Activated CD4-positive, alpha-beta memory T cell treated with anti-CD3 and anti-CD28 coated beads for 36 hours (primary cell): ENCODE measurements at regions not wholly inside any gene's neighbourhood (a gene's known extent, or its start where the extent isn't known, plus 50 kb on each side); places are given as distances from the start of the nearest gene placed in this dataset.

ENCODE experiments used
- CTCF ChIA-PET: fragments of 350-600 bp; sonication (Branson Sonifier 250); formaldehyde crosslinking; loops from one replicate; lab custom pipeline; 2021; ENCODE audit warnings: antibody characterized with exemption, inconsistent platforms; lab: Charles Lee
- POLR2A ChIA-PET: fragments of 350-600 bp; sonication (Branson Sonifier 250); formaldehyde crosslinking; loops from one replicate; lab custom pipeline; 2021; ENCODE audit warnings: antibody characterized with exemption; lab: Charles Lee
- DNase-seq: peaks from one replicate; pipeline ENCODE4 v3.0.0-alpha.2; 2020
- H3K27ac Mint-ChIP-seq: one replicate; pipeline ENCODE4 v1.8.0; 2021; ENCODE audit warnings: mixed read lengths
- H3K27me3 Mint-ChIP-seq: one replicate; pipeline ENCODE4 v1.8.0; 2021; ENCODE audit warnings: mixed read lengths
- H3K36me3 Mint-ChIP-seq: one replicate; pipeline ENCODE4 v1.8.0; 2021; ENCODE audit warnings: mixed read lengths
- H3K4me1 Mint-ChIP-seq: one replicate; pipeline ENCODE4 v1.8.0; 2021; ENCODE audit warnings: low read depth, mixed read lengths
- H3K4me3 Mint-ChIP-seq: one replicate; pipeline ENCODE4 v1.8.0; 2021; ENCODE audit warnings: mild to moderate bottlenecking, mixed read lengths
- H3K9me3 Mint-ChIP-seq: one replicate; pipeline ENCODE4 v1.8.0; 2021; ENCODE audit warnings: mixed read lengths
- intact Hi-C: fragments of 100-400 bp; cut with micrococcal nuclease; formaldehyde crosslinking; loops from one replicate; pipeline ENCODE4 v1.15.1; 2023

DNA sequence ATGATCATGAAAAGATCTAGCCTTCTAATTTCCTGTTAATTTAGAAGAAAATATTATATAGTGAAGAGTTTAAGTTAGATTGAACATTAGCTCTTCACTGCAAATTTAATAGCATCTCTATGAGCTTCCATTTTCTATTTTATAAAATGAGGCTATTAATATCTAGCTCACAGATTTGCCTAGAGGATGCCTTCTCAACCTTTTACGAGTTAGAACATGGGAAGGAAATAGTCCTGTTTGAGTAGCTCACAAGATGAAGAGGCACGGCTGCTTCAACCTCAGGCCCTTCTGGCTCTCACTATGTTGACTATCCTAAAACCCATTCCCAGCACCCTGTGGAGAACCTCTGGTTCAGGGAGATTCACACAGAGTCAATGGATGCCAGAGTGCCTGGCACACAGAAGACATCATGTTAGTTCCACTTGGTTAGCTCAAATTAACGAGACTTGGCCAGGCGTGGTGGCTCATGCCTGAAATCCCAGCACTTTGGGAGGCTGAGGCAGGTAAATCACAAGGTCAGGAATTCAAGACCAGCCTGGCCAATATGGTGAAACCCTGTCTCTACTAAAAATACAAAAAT is 97.9 kb upstream of the GUCY1A1 start:
- Mint-ChIP-seq H3K4me1 (no peaks in the 10 kb centered on the region), H3K27me3 (peaks cover 3% of the 10 kb centered on the region), H3K4me3 (no peak overlapping the region), H3K27ac (no peak overlapping the region), H3K36me3 (no peaks in the 10 kb centered on the region), H3K9me3 (no peaks in the 10 kb centered on the region)
- no peak for DNase-seq
- CTCF ChIA-PET = no interaction called here
- POLR2A ChIA-PET = no interaction called here
- intact Hi-C loops = no loop called here

DNA sequence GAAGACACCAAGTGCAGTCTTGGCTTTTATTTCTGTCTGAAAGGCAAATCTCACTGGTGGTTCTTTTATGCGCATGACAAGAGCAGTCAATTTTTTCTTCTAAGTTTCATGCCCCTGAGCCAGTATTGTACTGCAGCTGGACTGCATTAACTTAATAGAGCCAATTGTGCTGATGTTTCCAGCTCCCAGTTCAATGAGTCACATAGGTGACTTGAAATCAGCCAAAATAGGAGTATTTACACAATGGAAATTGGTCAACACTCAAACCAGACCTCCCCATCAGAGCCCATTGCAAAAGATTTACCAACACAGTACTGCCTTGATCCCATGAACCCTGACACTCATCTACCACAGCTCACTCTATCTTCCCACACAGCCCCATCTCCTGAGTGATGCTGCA is 100.3 kb upstream of the GUCY1A1 start:
- intact Hi-C loops = no loop called here
- POLR2A ChIA-PET = no interaction called here
- H3K4me1 Mint-ChIP-seq = no peaks in the 10 kb centered on the region
- peaks cover 1% of the 10 kb centered on the region for H3K27me3 Mint-ChIP-seq
- H3K4me3 Mint-ChIP-seq = no peak overlapping the region
- DNase-seq = no peak
- CTCF ChIA-PET = no interaction called here
- H3K36me3 Mint-ChIP-seq = no peaks in the 10 kb centered on the region
- no peaks in the 10 kb centered on the region for H3K9me3 Mint-ChIP-seq
- no peak overlapping the region for H3K27ac Mint-ChIP-seq

DNA sequence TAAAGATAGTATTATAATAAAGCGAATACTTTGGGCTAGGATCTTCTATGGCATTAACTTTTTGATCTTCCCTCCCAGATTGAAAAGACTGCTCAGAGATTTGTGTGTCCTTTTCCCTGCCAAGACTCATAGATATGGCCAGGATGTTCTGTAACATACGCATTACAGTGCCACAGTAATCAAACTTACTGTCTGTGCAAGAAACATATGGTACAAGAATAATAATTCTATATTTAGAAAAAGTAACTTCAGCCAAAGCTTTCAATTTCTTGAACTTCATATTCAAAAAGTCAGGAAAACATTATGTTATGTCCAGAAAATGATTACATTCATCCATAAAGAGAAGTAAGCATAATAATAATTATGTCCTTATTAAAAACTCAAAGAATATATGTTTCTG is 100.9 kb upstream of the GUCY1A1 start:
- ChIA-PET POLR2A (no interaction called here), CTCF (no interaction called here)
- intact Hi-C loops = no loop called here
- no peaks in the 10 kb centered on the region for H3K36me3 Mint-ChIP-seq
- peaks cover 1% of the 10 kb centered on the region for H3K27me3 Mint-ChIP-seq
- no peak overlapping the region for H3K4me3 Mint-ChIP-seq
- no peaks in the 10 kb centered on the region for H3K4me1 Mint-ChIP-seq
- no peak for DNase-seq
- H3K9me3 Mint-ChIP-seq = no peaks in the 10 kb centered on the region
- H3K27ac Mint-ChIP-seq = no peak overlapping the region

DNA sequence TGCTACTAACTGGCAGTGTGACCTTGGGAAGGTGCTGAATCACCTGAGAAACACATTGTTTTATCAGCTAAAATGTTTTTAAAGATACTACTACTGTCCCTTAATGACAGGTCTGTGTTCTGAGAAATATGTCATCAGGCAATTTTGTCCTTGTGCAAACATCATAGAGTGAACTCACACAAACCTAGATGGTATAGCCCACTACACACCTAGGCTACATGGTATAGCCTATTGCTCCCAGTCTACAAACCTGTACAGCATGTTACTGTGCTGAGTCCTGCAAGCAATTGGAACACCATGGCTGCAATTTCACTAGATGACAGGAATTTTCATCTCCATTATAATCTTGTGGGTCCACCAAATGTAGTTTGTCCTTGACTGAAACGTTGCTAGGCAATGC is 101.3 kb upstream of the GUCY1A1 start:
- ChIA-PET CTCF (no interaction called here), POLR2A (no interaction called here)
- Mint-ChIP-seq H3K27me3 (peaks cover 1% of the 10 kb centered on the region), H3K27ac (no peak overlapping the region), H3K9me3 (no peaks in the 10 kb centered on the region), H3K36me3 (no peaks in the 10 kb centered on the region), H3K4me3 (no peak overlapping the region), H3K4me1 (no peaks in the 10 kb centered on the region)
- intact Hi-C loops = no loop called here
- DNase-seq = no peak

DNA sequence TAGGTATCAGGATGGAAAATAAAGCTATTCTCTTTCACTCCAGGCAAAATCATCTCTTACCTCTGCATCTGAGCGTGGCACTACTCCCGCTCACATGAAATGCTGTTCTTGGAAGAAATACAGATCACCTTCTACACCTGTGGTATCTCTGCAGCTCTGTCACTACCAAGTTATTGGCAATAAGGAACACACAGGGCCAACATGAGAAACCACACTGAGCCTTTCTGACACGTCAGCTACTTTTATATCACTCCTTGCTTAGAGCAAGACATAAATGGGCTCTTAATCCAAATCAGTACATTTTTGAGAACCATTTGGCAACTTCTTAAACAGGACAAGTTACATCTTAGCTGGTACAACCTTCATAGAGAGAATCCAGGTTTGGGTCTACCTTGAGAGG is 101.8 kb upstream of the GUCY1A1 start:
- no peaks in the 10 kb centered on the region for H3K4me1 Mint-ChIP-seq
- intact Hi-C loops = no loop called here
- ChIA-PET POLR2A (no interaction called here), CTCF (no interaction called here)
- peaks cover 1% of the 10 kb centered on the region for H3K27me3 Mint-ChIP-seq
- no peaks in the 10 kb centered on the region for H3K36me3 Mint-ChIP-seq
- no peak overlapping the region for H3K4me3 Mint-ChIP-seq
- no peaks in the 10 kb centered on the region for H3K9me3 Mint-ChIP-seq
- no peak overlapping the region for H3K27ac Mint-ChIP-seq
- DNase-seq = no peak

DNA sequence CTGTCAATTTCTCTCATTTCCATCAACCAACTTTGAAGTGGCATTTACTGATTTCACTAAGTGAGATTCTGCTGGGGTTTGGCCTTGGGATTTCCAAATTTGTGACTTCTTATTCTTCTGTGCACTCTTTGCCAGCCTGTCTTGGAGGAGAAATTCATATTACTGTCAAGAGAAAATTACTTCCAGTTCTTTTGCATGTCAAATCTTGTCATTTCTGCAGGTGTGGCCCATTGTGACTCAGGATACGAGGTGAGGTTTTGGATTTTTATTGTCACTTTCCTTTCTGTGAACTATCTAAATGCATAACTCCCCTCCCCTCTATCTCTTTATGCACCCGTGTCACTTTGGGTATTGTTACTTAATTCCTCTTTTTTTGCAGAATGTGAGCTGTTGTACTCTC is 102.6 kb upstream of the GUCY1A1 start:
- Mint-ChIP-seq H3K4me3 (no peak overlapping the region), H3K4me1 (no peaks in the 10 kb centered on the region), H3K27me3 (no peaks in the 10 kb centered on the region), H3K36me3 (no peaks in the 10 kb centered on the region), H3K9me3 (no peaks in the 10 kb centered on the region), H3K27ac (no peak overlapping the region)
- POLR2A ChIA-PET = no interaction called here
- CTCF ChIA-PET = no interaction called here
- intact Hi-C loops = no loop called here
- DNase-seq = no peak

DNA sequence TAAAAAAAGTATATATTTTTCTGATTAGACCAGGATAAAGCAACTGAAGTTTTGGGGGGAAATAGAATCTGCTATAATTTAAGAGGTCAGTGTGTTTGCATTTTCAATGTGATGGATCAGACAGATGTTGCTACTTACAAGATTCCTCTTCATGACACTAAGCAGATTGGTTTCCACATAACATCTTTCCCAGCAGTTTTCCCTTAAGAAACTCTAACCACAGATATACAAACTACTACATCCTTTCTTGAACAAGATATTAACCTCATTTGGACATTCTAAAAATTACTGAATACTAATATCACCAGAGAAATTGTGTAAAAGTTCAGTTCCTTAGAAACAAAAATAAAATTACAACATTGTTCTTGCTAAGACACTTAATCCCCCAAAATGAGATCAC is 106.7 kb upstream of the GUCY1A1 start:
- Mint-ChIP-seq H3K27me3 (no peaks in the 10 kb centered on the region), H3K9me3 (peaks cover 4% of the 10 kb centered on the region), H3K27ac (no peak overlapping the region), H3K4me3 (no peak overlapping the region), H3K36me3 (no peaks in the 10 kb centered on the region), H3K4me1 (no peaks in the 10 kb centered on the region)
- ChIA-PET POLR2A (no interaction called here), CTCF (no interaction called here)
- no peak for DNase-seq
- intact Hi-C loops = no loop called here

DNA sequence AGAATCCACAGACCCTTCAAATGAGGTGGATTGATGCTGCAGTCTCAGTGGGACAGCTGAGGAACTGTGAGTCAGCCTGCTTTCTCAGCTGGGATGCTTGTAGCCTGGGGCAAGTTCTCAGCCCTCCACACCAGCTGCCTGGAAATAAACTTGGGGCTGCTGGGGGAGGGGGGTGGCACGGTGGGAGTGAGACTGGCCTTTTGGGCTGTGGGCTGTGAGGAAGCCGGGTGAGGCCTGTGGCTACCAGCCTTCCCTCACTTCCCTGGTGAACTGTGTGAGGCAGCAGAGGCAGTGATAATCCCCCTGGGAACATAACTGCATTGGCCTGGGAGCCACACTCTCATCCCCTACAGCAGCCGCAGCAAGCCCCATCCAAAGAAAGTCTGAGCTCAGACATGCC is 114.5 kb upstream of the GUCY1A1 start:
- no peak for DNase-seq
- Mint-ChIP-seq H3K36me3 (no peaks in the 10 kb centered on the region), H3K4me1 (no peaks in the 10 kb centered on the region), H3K9me3 (peaks cover 7% of the 10 kb centered on the region), H3K27me3 (no peaks in the 10 kb centered on the region), H3K27ac (no peak overlapping the region), H3K4me3 (no peak overlapping the region)
- CTCF ChIA-PET = no interaction called here
- POLR2A ChIA-PET = no interaction called here
- intact Hi-C loops = no loop called here

DNA sequence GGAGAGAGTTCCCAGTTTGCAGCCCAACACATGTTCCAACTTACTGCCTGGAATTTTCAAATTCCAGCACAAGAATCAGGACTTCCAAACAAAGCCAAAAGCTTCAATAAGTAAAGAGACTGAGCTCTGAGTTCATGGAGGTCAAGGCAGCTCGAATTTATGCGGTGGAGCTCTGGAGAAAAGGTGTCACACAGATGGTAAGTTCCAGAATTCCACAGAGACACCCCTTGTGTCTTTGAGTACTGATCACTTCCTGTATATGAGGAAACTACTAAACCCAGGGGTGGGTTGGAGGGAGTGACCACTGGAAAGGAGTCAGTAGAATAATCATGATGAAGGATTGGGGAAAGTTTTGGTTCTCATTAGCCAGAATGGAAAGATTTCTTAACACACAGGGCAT is 118.5 kb upstream of the GUCY1A1 start:
- peaks cover 3% of the 10 kb centered on the region for H3K9me3 Mint-ChIP-seq
- no peak for DNase-seq
- POLR2A ChIA-PET = no interaction called here
- H3K4me1 Mint-ChIP-seq = no peaks in the 10 kb centered on the region
- H3K4me3 Mint-ChIP-seq = no peak overlapping the region
- intact Hi-C loops = no loop called here
- CTCF ChIA-PET = no interaction called here
- H3K27me3 Mint-ChIP-seq = no peaks in the 10 kb centered on the region
- H3K27ac Mint-ChIP-seq = no peak overlapping the region
- H3K36me3 Mint-ChIP-seq = no peaks in the 10 kb centered on the region

DNA sequence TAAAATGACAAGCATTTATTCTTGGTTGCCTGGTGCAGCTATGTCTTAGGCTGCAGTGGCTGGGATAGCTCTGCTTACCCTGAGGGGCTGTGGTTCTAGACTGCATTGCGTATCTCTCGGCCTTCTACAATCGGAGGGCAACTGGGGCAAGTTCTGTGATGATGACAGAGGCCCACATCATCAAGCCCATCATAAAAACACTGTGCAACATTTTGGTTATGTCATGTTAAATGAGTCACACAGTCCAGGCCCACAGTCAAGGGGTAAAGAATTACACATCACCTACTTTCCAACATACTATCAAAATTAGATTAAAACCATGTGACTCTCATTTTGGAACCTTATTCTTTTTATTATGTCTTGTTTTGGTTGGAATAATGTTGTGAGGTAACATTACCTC is 120.2 kb upstream of the GUCY1A1 start:
- POLR2A ChIA-PET = no interaction called here
- no peaks in the 10 kb centered on the region for H3K36me3 Mint-ChIP-seq

DNA sequence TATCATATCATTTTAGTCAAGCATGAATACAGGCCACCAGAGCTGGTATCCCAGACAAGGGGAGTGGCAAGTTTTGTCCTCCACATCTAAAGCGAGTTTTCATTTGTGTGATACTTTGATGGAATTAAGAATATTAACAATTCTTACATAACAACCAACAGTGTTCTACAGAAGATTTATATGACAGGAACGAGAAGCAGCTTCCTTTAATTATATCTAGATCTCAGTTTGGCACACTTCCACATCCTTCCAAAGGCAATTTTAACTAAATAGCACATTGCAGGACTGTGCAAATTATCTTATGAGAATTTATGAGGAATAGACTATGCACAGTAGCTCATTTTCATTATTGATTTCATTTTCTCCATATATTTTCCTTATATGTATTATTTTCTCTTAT is 121.2 kb upstream of the GUCY1A1 start:
- Mint-ChIP-seq H3K9me3 (no peaks in the 10 kb centered on the region), H3K4me1 (no peaks in the 10 kb centered on the region), H3K27ac (no peak overlapping the region), H3K4me3 (no peak overlapping the region), H3K36me3 (no peaks in the 10 kb centered on the region), H3K27me3 (no peaks in the 10 kb centered on the region)
- intact Hi-C loops = no loop called here
- POLR2A ChIA-PET = no interaction called here
- CTCF ChIA-PET = no interaction called here
- no peak for DNase-seq

More for the DNA sequence above, 120.2 kb upstream of the GUCY1A1 start:
- no peaks in the 10 kb centered on the region for H3K9me3 Mint-ChIP-seq
- no peak overlapping the region for H3K4me3 Mint-ChIP-seq
- H3K27me3 Mint-ChIP-seq = no peaks in the 10 kb centered on the region
- intact Hi-C loops = no loop called here
- no peak overlapping the region for H3K27ac Mint-ChIP-seq
- no peak for DNase-seq
- CTCF ChIA-PET = no interaction called here
- no peaks in the 10 kb centered on the region for H3K4me1 Mint-ChIP-seq

DNA sequence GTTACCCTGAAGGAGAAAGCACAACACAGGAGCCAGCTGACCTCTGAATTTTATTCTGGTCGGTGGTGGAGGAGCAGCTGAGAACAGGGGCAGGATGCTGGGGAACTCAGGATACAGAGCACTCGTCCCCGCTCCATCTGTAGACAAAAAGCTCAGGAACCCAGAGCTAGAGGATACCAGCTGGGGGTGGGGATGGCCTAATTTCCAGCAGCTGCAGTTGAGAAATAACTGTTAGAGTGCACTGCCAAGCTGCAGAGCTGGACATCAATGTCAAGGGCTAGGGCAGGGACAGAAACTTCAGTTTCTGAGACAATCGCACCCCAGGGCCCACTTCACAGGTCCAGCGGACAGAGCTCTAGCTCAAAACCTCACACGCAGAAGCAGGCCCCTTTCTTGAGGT is 122.1 kb upstream of the GUCY1A1 start:
- Mint-ChIP-seq H3K4me3 (no peak overlapping the region), H3K27ac (no peak overlapping the region), H3K36me3 (no peaks in the 10 kb centered on the region), H3K9me3 (no peaks in the 10 kb centered on the region), H3K4me1 (no peaks in the 10 kb centered on the region), H3K27me3 (no peaks in the 10 kb centered on the region)
- intact Hi-C loops = no loop called here
- DNase-seq = no peak
- ChIA-PET POLR2A (no interaction called here), CTCF (no interaction called here)

DNA sequence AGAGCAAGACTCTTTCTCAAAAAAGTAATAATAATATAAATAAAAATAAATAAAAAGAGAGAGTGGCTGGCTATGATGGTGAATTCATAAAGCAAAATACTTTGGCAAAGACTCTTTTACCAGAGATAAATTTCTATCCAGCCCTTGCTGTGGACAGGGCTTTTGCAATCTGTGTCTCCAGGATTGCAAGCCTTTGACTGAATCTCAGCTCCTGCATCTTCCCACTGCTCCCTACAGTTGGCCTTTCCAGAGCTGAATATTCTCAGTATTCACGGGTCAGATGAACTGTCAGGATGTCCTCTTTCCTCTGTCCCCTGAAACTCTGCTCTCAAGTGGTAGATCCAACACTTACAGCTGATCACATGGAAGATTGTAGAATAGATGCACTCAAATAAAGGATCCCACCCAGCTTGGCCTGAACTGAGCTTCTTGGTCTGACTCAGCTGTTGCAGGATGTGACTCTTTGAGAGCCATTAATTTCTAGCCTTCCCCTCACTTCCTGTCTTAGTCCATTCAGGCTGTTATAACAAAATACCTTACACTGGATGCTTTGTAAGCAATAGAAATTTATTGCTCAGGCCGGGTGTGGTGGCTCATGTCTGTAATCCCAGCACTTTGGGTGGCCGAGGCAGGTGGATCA is 123.4 kb upstream of the GUCY1A1 start:
- POLR2A ChIA-PET = no interaction called here
- intact Hi-C loops = no loop called here
- H3K4me1 Mint-ChIP-seq = no peaks in the 10 kb centered on the region
- DNase-seq = no peak
- H3K9me3 Mint-ChIP-seq = no peaks in the 10 kb centered on the region
- no peak overlapping the region for H3K4me3 Mint-ChIP-seq
- H3K27ac Mint-ChIP-seq = no peak overlapping the region
- no peaks in the 10 kb centered on the region for H3K36me3 Mint-ChIP-seq
- H3K27me3 Mint-ChIP-seq = no peaks in the 10 kb centered on the region
- CTCF ChIA-PET = no interaction called here
